ENCODE measurements at regions not wholly inside any gene's neighbourhood (a gene's known extent, or its start where the extent isn't known, plus 50 kb on each side); places are given as distances from the start of the nearest gene placed in this dataset.
"Not testable (repeated sequence)": the region's sequence is repeated elsewhere in the genome, so short reads cannot be mapped to it uniquely, and the experiment has no call there.

DNA sequence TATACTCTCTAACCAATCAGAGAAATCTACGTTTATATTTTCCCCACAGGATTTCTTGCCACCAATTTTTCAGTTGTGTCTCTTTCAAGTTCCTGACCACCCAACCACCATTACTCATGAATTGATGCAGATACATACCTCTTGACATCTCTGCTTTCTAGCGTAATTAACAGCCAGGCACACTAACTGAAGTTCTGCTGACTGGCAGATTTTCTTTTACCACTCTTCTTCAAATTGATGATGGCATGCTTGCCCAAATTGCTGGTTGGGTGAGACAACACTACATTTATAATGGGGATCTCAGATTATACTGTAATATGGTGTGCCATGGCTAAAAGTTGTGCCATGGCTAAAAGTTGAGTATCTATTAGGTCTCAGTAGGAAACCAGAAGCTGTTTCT lies 566.7 kb downstream of the ADGRL2 start:
- H3K9me3 Mint-ChIP-seq: no peaks in the 10 kb centered on the region
- H3K4me1 Mint-ChIP-seq (ENCODE audit: low read depth): no peaks in the 10 kb centered on the region
- H3K36me3 Mint-ChIP-seq (ENCODE audit: low read depth): no peaks in the 10 kb centered on the region
- no peaks in the 10 kb centered on the region for H3K27me3 Mint-ChIP-seq (ENCODE audit: low read depth)
- H3K4me3 Mint-ChIP-seq: no peak overlapping the region
- H3K27ac Mint-ChIP-seq: no peak overlapping the region

GRCh38 chr1:82366689-82367088 lies 566.0 kb downstream of the ADGRL2 start:
- no peaks in the 10 kb centered on the region for H3K9me3 Mint-ChIP-seq

DNA sequence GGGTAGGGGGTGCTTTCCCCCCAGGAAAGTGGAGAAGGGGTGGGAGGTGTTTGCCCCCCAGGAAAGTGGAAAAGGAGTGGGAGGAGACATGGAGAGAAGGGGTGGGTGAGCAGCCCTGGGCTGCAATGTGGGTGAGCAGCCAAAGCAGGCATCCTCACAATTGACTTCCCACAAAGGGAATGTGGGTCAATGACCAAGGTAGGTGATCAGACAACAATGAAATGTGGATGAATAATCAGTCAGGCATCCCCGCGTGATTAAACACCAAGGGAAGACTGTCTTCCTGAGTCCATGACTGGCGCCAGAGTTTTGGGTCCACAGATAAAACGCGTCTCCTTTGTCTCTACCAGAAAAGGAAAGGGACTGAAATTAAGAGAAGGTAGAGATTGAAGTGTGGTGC lies 558.8 kb downstream of the ADGRL2 start:
- H3K36me3 Mint-ChIP-seq (ENCODE audit: low read depth); H3K27me3 Mint-ChIP-seq (ENCODE audit: low read depth); H3K9me3 Mint-ChIP-seq; H3K4me3 Mint-ChIP-seq; H3K4me1 Mint-ChIP-seq (ENCODE audit: low read depth); H3K27ac Mint-ChIP-seq: not testable (repeated sequence)

More at GRCh38 chr1:82366689-82367088, 566.0 kb downstream of the ADGRL2 start:
- H3K27me3 Mint-ChIP-seq (ENCODE audit: low read depth): no peaks in the 10 kb centered on the region
- H3K4me3 Mint-ChIP-seq: no peak overlapping the region
- no peaks in the 10 kb centered on the region for H3K4me1 Mint-ChIP-seq (ENCODE audit: low read depth)
- no peaks in the 10 kb centered on the region for H3K36me3 Mint-ChIP-seq (ENCODE audit: low read depth)
- no peak overlapping the region for H3K27ac Mint-ChIP-seq

- H3K9me3 Mint-ChIP-seq: not testable (repeated sequence)
Observed at GRCh38 chr1:82358706-82359105, 558.0 kb downstream of the ADGRL2 start.

DNA sequence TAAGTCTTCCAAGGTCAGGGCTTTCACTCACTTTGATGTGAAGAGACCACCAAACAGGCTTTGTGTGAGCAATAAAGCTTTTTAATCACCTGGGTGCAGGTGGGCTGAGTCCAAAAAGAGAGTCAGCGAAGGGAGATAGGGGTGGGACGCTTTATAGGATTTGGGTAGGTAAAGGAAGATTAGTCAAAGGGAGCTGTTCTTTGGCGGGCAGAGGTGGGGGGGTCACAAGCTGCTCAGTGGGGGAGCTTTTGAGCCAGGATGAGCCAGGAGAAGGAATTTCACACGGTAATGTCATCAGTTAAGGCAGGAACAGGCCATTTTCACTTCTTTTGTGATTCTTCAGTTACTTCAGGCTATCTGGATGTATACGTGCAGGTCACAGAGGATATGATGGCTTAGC lies 553.8 kb downstream of the ADGRL2 start:
- not testable (repeated sequence) for H3K27ac Mint-ChIP-seq; H3K9me3 Mint-ChIP-seq; H3K27me3 Mint-ChIP-seq (ENCODE audit: low read depth); H3K4me3 Mint-ChIP-seq; H3K36me3 Mint-ChIP-seq (ENCODE audit: low read depth); H3K4me1 Mint-ChIP-seq (ENCODE audit: low read depth)

More at GRCh38 chr1:82358706-82359105, 558.0 kb downstream of the ADGRL2 start:
- H3K27me3 Mint-ChIP-seq (ENCODE audit: low read depth); H3K27ac Mint-ChIP-seq; H3K4me1 Mint-ChIP-seq (ENCODE audit: low read depth); H3K4me3 Mint-ChIP-seq; H3K36me3 Mint-ChIP-seq (ENCODE audit: low read depth): not testable (repeated sequence)

DNA sequence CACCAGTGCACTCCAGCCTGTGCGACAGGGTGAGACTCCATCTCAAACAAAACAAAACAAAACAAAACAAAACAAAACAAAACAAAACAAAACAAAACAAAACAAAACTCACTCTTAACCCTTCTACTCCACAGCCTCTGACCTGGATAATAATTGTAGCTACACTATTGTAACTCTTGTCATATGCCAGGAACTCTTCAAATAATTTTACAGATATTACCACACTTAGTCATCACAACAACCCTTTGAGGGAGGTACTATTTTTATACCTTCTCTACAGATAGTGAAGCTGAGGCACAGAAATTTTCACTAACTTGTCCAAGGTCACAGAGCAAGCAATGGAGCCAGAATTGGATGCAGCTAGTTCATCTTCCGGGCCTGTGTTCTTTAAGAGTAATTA lies 547.8 kb downstream of the ADGRL2 start:
- no peak overlapping the region for H3K4me3 Mint-ChIP-seq
- peaks cover 21% of the 10 kb centered on the region for H3K9me3 Mint-ChIP-seq
- no peaks in the 10 kb centered on the region for H3K4me1 Mint-ChIP-seq (ENCODE audit: low read depth)
- H3K27ac Mint-ChIP-seq: no peak overlapping the region
- H3K36me3 Mint-ChIP-seq (ENCODE audit: low read depth): no peaks in the 10 kb centered on the region
- H3K27me3 Mint-ChIP-seq (ENCODE audit: low read depth): no peaks in the 10 kb centered on the region

DNA sequence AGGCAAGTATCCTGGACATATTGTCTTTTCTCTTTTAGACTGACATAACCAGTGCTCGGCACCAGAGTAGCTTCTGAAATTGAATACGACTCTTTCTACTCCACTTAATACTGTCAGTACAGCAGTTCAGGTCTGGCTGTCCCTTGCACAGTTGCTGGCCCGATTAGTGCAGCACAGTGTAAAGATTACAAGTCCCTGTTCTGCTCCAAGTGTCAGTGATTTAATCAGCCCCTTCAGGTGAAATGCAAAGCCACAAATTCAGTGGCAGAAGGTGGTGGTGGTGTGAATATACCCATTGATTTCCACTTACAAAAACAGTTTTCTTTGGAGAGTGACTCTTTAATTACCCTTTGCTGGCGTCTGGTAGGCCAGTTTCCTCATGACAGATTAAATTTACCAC lies 545.4 kb downstream of the ADGRL2 start:
- no peak overlapping the region for H3K4me3 Mint-ChIP-seq
- no peaks in the 10 kb centered on the region for H3K4me1 Mint-ChIP-seq (ENCODE audit: low read depth)
- H3K27me3 Mint-ChIP-seq (ENCODE audit: low read depth): no peaks in the 10 kb centered on the region
- no peak overlapping the region for H3K27ac Mint-ChIP-seq
- H3K9me3 Mint-ChIP-seq: peaks cover 21% of the 10 kb centered on the region
- no peaks in the 10 kb centered on the region for H3K36me3 Mint-ChIP-seq (ENCODE audit: low read depth)

- Mint-ChIP-seq H3K27me3 (ENCODE audit: low read depth) (no peaks in the 10 kb centered on the region), H3K27ac (no peak overlapping the region), H3K4me1 (ENCODE audit: low read depth) (no peaks in the 10 kb centered on the region), H3K36me3 (ENCODE audit: low read depth) (no peaks in the 10 kb centered on the region), H3K4me3 (no peak overlapping the region), H3K9me3 (peaks cover 4% of the 10 kb centered on the region)
Observed at GRCh38 chr1:82343381-82343780, 542.6 kb downstream of the ADGRL2 start.

- H3K27me3 Mint-ChIP-seq (ENCODE audit: low read depth): no peaks in the 10 kb centered on the region
- H3K4me3 Mint-ChIP-seq: no peak overlapping the region
- no peaks in the 10 kb centered on the region for H3K4me1 Mint-ChIP-seq (ENCODE audit: low read depth)
- H3K9me3 Mint-ChIP-seq: no peaks in the 10 kb centered on the region
- H3K27ac Mint-ChIP-seq: no peak overlapping the region
- no peaks in the 10 kb centered on the region for H3K36me3 Mint-ChIP-seq (ENCODE audit: low read depth)
Observed at GRCh38 chr1:82337635-82338034, 536.9 kb downstream of the ADGRL2 start.

- no peak overlapping the region for H3K27ac Mint-ChIP-seq
- no peaks in the 10 kb centered on the region for H3K27me3 Mint-ChIP-seq (ENCODE audit: low read depth)
- H3K9me3 Mint-ChIP-seq: no peaks in the 10 kb centered on the region
- H3K4me3 Mint-ChIP-seq: no peak overlapping the region
- no peaks in the 10 kb centered on the region for H3K4me1 Mint-ChIP-seq (ENCODE audit: low read depth)
- H3K36me3 Mint-ChIP-seq (ENCODE audit: low read depth): no peaks in the 10 kb centered on the region
Observed at GRCh38 chr1:82330330-82330729, 529.6 kb downstream of the ADGRL2 start.

- Mint-ChIP-seq H3K27me3 (ENCODE audit: low read depth) (no peaks in the 10 kb centered on the region), H3K4me3 (no peak overlapping the region), H3K27ac (no peak overlapping the region), H3K36me3 (ENCODE audit: low read depth) (no peaks in the 10 kb centered on the region), H3K9me3 (no peaks in the 10 kb centered on the region), H3K4me1 (ENCODE audit: low read depth) (no peaks in the 10 kb centered on the region)
Observed at GRCh38 chr1:82329226-82329625, 528.5 kb downstream of the ADGRL2 start.

DNA sequence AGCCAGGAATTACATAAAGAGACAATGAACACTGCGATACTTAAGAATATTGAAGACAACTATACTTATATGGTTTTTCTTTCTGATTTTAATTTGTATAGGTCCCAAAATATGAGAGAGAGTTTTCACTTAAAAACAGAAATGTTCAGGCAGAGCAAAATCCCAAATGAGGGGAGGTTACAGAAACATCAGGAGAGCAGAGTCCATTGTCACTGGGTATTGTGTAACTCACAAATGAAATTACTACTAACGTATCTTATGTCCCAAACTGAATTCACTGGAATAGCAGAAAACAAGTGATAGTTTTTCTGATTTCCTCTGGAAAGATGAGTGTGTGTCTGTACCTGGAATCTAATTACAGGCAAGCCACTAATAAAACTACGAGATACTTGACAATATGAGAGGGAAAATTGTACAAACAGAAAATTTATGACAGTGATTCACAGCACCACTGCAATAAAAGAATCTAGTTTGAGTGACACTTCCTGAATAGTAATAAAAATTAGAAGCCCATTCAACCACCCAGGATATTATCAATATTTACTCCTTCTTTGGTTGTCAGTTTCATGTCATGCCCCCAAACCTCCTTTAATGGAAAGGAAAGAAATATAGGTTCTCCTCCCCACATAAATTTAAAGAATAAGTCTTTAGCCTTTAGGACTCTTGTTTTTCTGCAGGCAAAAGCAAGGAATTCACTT lies 522.6 kb downstream of the ADGRL2 start:
- H3K27me3 Mint-ChIP-seq (ENCODE audit: low read depth): no peaks in the 10 kb centered on the region
- H3K9me3 Mint-ChIP-seq: no peaks in the 10 kb centered on the region
- no peaks in the 10 kb centered on the region for H3K4me1 Mint-ChIP-seq (ENCODE audit: low read depth)
- no peak overlapping the region for H3K4me3 Mint-ChIP-seq
- no peak overlapping the region for H3K27ac Mint-ChIP-seq
- H3K36me3 Mint-ChIP-seq (ENCODE audit: low read depth): no peaks in the 10 kb centered on the region

DNA sequence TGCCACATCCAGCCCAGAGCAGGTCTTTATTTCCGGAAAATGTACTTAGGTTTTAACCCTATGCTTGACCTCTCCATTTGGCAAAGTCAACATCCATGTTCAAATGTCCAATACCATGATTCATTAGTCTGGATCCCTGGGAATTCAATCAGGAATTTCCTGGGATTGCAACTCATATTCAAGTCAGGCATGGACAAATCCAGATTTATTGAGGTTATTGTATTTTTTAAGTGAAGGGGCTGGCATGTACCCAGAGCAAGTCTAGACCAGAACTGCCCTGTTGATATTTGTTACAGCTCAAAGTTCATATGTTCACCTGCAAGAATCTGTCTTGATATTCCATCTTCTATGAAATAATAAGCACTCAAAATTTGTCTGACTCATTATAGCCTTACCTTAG lies 521.1 kb downstream of the ADGRL2 start:
- H3K9me3 Mint-ChIP-seq: no peaks in the 10 kb centered on the region
- no peak overlapping the region for H3K4me3 Mint-ChIP-seq
- no peaks in the 10 kb centered on the region for H3K4me1 Mint-ChIP-seq (ENCODE audit: low read depth)
- no peaks in the 10 kb centered on the region for H3K27me3 Mint-ChIP-seq (ENCODE audit: low read depth)
- H3K36me3 Mint-ChIP-seq (ENCODE audit: low read depth): no peaks in the 10 kb centered on the region
- H3K27ac Mint-ChIP-seq: no peak overlapping the region

DNA sequence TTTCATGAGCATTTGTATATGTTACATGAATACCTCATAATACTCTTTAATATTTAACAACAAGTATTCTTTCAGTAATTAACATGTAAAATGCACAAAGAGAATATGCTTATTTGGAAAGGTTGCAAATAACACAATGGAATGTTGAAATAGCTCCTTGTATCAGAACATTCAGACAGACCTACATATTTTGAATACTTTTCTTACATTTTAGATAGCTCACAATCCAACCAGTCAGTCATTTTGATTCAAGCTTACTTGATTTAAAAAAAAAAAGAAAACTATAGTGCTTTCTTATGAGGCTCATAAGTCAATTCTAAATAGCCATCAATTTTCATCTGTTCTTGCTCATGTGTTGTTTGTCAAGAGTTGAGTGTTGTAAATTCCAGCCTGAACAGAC lies 518.8 kb downstream of the ADGRL2 start:
- Mint-ChIP-seq H3K36me3 (ENCODE audit: low read depth) (no peaks in the 10 kb centered on the region), H3K27ac (no peak overlapping the region), H3K9me3 (no peaks in the 10 kb centered on the region), H3K27me3 (ENCODE audit: low read depth) (no peaks in the 10 kb centered on the region), H3K4me3 (no peak overlapping the region), H3K4me1 (ENCODE audit: low read depth) (no peaks in the 10 kb centered on the region)

DNA sequence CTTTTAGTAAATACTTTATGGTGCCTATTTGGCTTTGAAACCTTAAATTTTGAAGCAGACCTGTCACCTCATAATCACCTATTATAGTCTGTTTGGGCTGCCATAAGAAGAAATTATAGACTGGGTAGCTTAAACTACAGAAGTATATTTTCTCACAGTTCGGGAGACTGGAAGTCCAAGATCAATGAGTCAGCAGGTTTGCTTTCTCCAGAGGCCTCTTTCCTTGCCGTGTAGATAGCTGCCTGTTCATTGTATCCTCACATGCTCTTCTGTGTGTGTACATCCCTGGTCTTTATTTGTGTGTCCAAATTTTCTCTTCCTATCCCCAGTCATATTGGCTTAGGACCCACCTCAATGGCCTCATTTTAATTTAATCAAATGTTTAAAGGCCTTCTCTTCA lies 518.2 kb downstream of the ADGRL2 start:
- no peaks in the 10 kb centered on the region for H3K27me3 Mint-ChIP-seq (ENCODE audit: low read depth)
- H3K4me1 Mint-ChIP-seq (ENCODE audit: low read depth): no peaks in the 10 kb centered on the region
- H3K27ac Mint-ChIP-seq: no peak overlapping the region
- no peaks in the 10 kb centered on the region for H3K9me3 Mint-ChIP-seq
- H3K36me3 Mint-ChIP-seq (ENCODE audit: low read depth): no peaks in the 10 kb centered on the region
- no peak overlapping the region for H3K4me3 Mint-ChIP-seq

GRCh38 chr1:82318265-82318664 lies 517.5 kb downstream of the ADGRL2 start:
- Mint-ChIP-seq H3K9me3 (no peaks in the 10 kb centered on the region), H3K27ac (no peak overlapping the region), H3K4me1 (ENCODE audit: low read depth) (no peaks in the 10 kb centered on the region), H3K36me3 (ENCODE audit: low read depth) (no peaks in the 10 kb centered on the region), H3K27me3 (ENCODE audit: low read depth) (no peaks in the 10 kb centered on the region), H3K4me3 (no peak overlapping the region)

Data from T-helper 1 cell treated with Interleukin-12 subunit alpha and Interleukin-12 subunit beta and Interleukin-4 antibody, amounts not matched to agents 30 μg/mL and 1 μg/mL, for 36 hours (primary cell).